SK-N-SH (cell line): ENCODE measurements at regions not wholly inside any gene's neighbourhood (a gene's known extent, or its start where the extent isn't known, plus 50 kb on each side); places are given as distances from the start of the nearest gene placed in this dataset.

Source experiments
- POLR2AphosphoS5 ChIP-seq: IDR thresholded peaks from 2 replicates; pipeline ENCODE4 v1.6.1; 2012; ENCODE audit warnings: low read depth, low read length
- TF ChIP-seq, protein P1 (sequence below): fragments of 150-350 bp; IDR thresholded peaks from 2 replicates; pipeline ENCODE4 v1.6.1; 2016; ENCODE audit warnings: mild to moderate bottlenecking, low read depth, low read length

DNA sequence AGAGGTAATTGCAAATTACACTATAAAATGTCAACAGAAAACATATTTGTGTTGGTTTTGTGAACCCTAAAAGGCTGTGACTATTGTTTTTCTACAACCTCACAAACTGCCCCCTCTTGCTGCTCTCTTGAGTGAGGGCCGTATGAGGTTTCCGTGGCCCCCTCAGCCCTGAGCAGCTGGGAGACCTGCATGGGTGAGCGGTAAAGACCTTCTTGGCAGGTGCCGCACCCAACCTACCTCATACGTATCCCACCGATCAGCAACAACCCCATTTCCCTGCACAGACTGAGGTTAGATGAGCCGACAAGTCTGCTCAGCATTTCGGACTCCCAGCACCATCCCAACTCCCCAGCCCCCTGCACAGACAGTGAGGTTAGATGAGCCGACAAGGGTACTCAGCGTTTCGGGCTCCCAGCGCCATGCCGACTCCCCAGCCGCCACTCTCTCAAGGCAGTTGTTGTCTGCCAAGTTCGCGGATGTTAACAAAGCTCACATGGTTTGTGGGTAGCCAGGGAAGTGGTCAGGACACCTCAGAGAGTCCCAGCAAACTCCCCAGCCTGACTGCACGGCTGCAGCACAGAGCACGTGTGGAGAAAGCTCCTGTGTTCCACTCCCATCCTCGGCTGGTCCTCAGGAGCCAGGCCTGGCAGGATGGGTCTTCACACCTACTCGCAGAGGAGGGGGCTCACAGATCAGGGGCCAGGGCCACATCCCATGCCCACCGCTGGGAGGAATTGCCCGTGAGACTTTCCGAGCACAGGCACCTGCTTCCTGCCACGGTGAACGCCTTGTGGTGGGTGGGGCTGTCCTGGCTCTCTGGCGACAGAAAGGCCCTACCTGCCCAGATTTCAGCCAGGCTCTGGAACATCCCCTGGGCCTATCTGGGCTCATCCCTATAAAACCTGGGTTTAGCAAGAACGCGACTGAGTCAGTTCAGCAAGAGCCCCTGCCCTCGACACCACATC lies 502.9 kb downstream of the BRD1 start:
- no peak for TF ChIP-seq POLR2AphosphoS5
- TF ChIP-seq, protein P1, sequence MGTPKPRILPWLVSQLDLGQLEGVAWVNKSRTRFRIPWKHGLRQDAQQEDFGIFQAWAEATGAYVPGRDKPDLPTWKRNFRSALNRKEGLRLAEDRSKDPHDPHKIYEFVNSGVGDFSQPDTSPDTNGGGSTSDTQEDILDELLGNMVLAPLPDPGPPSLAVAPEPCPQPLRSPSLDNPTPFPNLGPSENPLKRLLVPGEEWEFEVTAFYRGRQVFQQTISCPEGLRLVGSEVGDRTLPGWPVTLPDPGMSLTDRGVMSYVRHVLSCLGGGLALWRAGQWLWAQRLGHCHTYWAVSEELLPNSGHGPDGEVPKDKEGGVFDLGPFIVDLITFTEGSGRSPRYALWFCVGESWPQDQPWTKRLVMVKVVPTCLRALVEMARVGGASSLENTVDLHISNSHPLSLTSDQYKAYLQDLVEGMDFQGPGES: no peak
